Activated effector memory CD4-positive, alpha-beta T cell treated with Interleukin-2 at 50 U/mL for 16 hours (primary cell): ENCODE measurements at regions not wholly inside any gene's neighbourhood (a gene's known extent, or its start where the extent isn't known, plus 50 kb on each side); places are given as distances from the start of the nearest gene placed in this dataset.

Experiments used
- DNase-seq: peaks from one replicate; pipeline ENCODE4 v3.0.0-alpha.2; 2020

- no peak for DNase-seq
Observed at GRCh38 chr11:116596346-116597260, 176.2 kb downstream of the BUD13 start.

- no peak for DNase-seq
Observed at GRCh38 chr11:116595305-116595880, 177.4 kb downstream of the BUD13 start.

GRCh38 chr11:116590844-116591570, 181.8 kb downstream of the BUD13 start:
- DNase-seq = no peak

- no peak for DNase-seq
Observed at GRCh38 chr11:116589402-116589801, 183.4 kb downstream of the BUD13 start.

GRCh38 chr11:116586392-116586791, 186.4 kb downstream of the BUD13 start:
- DNase-seq = no peak

- no peak for DNase-seq
Observed at GRCh38 chr11:116582571-116582970, 190.2 kb downstream of the BUD13 start.

GRCh38 chr11:116581349-116581748, 191.4 kb downstream of the BUD13 start:
- DNase-seq = no peak

- DNase-seq = no peak
Observed at GRCh38 chr11:116580799-116581198, 192.0 kb downstream of the BUD13 start.

- no peak for DNase-seq
Observed at GRCh38 chr11:116579857-116580727, 192.7 kb downstream of the BUD13 start.

GRCh38 chr11:116579031-116579653, 193.6 kb downstream of the BUD13 start:
- no peak for DNase-seq

GRCh38 chr11:116577956-116578355, 194.8 kb downstream of the BUD13 start:
- DNase-seq = no peak

- DNase-seq = no peak
Observed at GRCh38 chr11:116577273-116577672, 195.5 kb downstream of the BUD13 start.

GRCh38 chr11:116576526-116576925, 196.3 kb downstream of the BUD13 start:
- DNase-seq = no peak

GRCh38 chr11:116567721-116568242, 205.0 kb downstream of the BUD13 start:
- DNase-seq = no peak

- DNase-seq = no peak
Observed at GRCh38 chr11:116563712-116564047, 209.1 kb downstream of the BUD13 start.

GRCh38 chr11:116563028-116563711, 209.6 kb downstream of the BUD13 start:
- DNase-seq = no peak

- no peak for DNase-seq
Observed at GRCh38 chr11:116560589-116560988, 212.2 kb downstream of the BUD13 start.

- no peak for DNase-seq
Observed at GRCh38 chr11:116558504-116559211, 214.1 kb downstream of the BUD13 start.

GRCh38 chr11:116557282-116557681, 215.5 kb downstream of the BUD13 start:
- DNase-seq = no peak

- DNase-seq = no peak
Observed at GRCh38 chr11:116556483-116556882, 216.3 kb downstream of the BUD13 start.

- DNase-seq = no peak
Observed at GRCh38 chr11:116553482-116553881, 219.3 kb downstream of the BUD13 start.
